CD14-positive monocyte (primary cell): ENCODE measurements at regions not wholly inside any gene's neighbourhood (a gene's known extent, or its start where the extent isn't known, plus 50 kb on each side); places are given as distances from the start of the nearest gene placed in this dataset.

ENCODE experiments used
- DNase-seq, 3 donors: peaks; one replicate each; pipeline ENCODE4 v3.0.0-alpha.2; 2011 to 2022
- H2AFZ ChIP-seq: 2 replicates; pipeline ENCODE4 v1.6.0; 2012; ENCODE audit warnings: mild to moderate bottlenecking, low read depth, low read length, inconsistent platforms; ENCODE audit not compliant: insufficient read depth, poor library complexity, severe bottlenecking
- H3K27ac ChIP-seq, 2 donors: 1 replicate in 1 of 2; 2 replicates in 1 of 2; pipeline ENCODE4 v1.5.1; 2012 to 2013; ENCODE audit warnings: low read length in 2 of 2, control low read depth in 1 of 2, inconsistent platforms in 1 of 2, low read depth in 1 of 2, mild to moderate bottlenecking in 1 of 2
- H3K27me3 ChIP-seq, 2 donors: one replicate each; pipeline versions ENCODE4 v1.6.0 to v1.6.1; 2011 to 2013; ENCODE audit warnings: low read length in 2 of 2; ENCODE audit not compliant: control insufficient read depth in 2 of 2, insufficient read depth in 2 of 2
- H3K36me3 ChIP-seq, 2 donors: replicated peaks in 1 of 2; 1 replicate in 1 of 2; 2 replicates in 1 of 2; pipeline versions ENCODE4 v1.5.1 to v1.6.1; 2012 to 2013; ENCODE audit warnings: low read length in 2 of 2, control low read depth in 1 of 2, inconsistent platforms in 1 of 2, mild to moderate bottlenecking in 1 of 2; ENCODE audit not compliant: insufficient read depth in 2 of 2, control insufficient read depth in 1 of 2
- H3K4me1 ChIP-seq, 2 donors: 1 replicate in 1 of 2; 2 replicates in 1 of 2; pipeline versions ENCODE4 v1.5.1 to v1.6.1; 2012 to 2013; ENCODE audit warnings: low read length in 2 of 2, control low read depth in 1 of 2, inconsistent platforms in 1 of 2, mild to moderate bottlenecking in 1 of 2, moderate library complexity in 1 of 2; ENCODE audit not compliant: insufficient read depth in 2 of 2, control insufficient read depth in 1 of 2
- H3K4me2 ChIP-seq: replicated peaks from 2 replicates; pipeline ENCODE3; 2012; ENCODE audit warnings: low read length, moderate library complexity, mild to moderate bottlenecking; ENCODE audit not compliant: poor library complexity, severe bottlenecking; ENCODE audit errors: extremely low read depth
- H3K4me3 ChIP-seq, 3 experiments: fragments of 200-600 bp in 1 of 3; sonication (generic) in 1 of 3; replicated peaks in 1 of 3; 1 replicate in 2 of 3; 2 replicates in 1 of 3; pipeline ENCODE4 v1.5.1; 2011 to 2013; ENCODE audit warnings: low read length in 3 of 3, mild to moderate bottlenecking in 3 of 3, control low read depth in 2 of 3, low read depth in 2 of 3, inconsistent platforms in 1 of 3, moderate library complexity in 1 of 3
- H3K79me2 ChIP-seq: 2 replicates; pipeline ENCODE4 v1.6.0; 2012; ENCODE audit warnings: mild to moderate bottlenecking, control low read depth, inconsistent platforms, low read length, moderate library complexity; ENCODE audit not compliant: insufficient read depth
- H3K9ac ChIP-seq: 2 replicates; pipeline ENCODE4 v1.6.0; 2017; ENCODE audit warnings: low read length, mild to moderate bottlenecking; ENCODE audit not compliant: insufficient read depth, poor library complexity, severe bottlenecking
- H3K9me3 ChIP-seq, 2 donors: replicated peaks in 1 of 2; 1 replicate in 1 of 2; 2 replicates in 1 of 2; pipeline versions ENCODE4 v1.5.1 to v1.6.1; 2012 to 2013; ENCODE audit warnings: low read length in 2 of 2, control low read depth in 1 of 2; ENCODE audit not compliant: control insufficient read depth in 1 of 2, insufficient read depth in 1 of 2
- H4K20me1 ChIP-seq: 2 replicates; pipeline ENCODE4 v1.6.0; 2012; ENCODE audit warnings: mild to moderate bottlenecking, low read length, control low read depth, moderate library complexity; ENCODE audit not compliant: insufficient read depth
- H3K27ac Mint-ChIP-seq, 7 donors: one replicate each; pipeline ENCODE4 v1.8.0; 2020; ENCODE audit warnings: mild to moderate bottlenecking in 7 of 7, mixed read lengths in 7 of 7, moderate library complexity in 6 of 7, inconsistent platforms in 2 of 7
- H3K27me3 Mint-ChIP-seq, 3 donors: one replicate each; pipeline ENCODE4 v1.8.0; 2021 to 2022; ENCODE audit warnings: low read depth in 3 of 3, mild to moderate bottlenecking in 3 of 3, mixed read lengths in 3 of 3, moderate library complexity in 3 of 3, inconsistent platforms in 1 of 3
- H3K36me3 Mint-ChIP-seq, 2 donors: one replicate each; pipeline ENCODE4 v1.8.0; 2020; ENCODE audit warnings: mixed read lengths in 2 of 2, inconsistent platforms in 1 of 2, mild to moderate bottlenecking in 1 of 2
- H3K4me1 Mint-ChIP-seq: one replicate; pipeline ENCODE4 v1.8.0; 2020; ENCODE audit warnings: mild to moderate bottlenecking, mixed read lengths
- H3K4me3 Mint-ChIP-seq, 2 donors: one replicate each; pipeline ENCODE4 v1.8.0; 2020; ENCODE audit warnings: mild to moderate bottlenecking in 2 of 2, mixed read lengths in 2 of 2, moderate library complexity in 1 of 2
- H3K9me3 Mint-ChIP-seq, 7 donors: one replicate each; pipeline ENCODE4 v1.8.0; 2020 to 2022; ENCODE audit warnings: mixed read lengths in 7 of 7, mild to moderate bottlenecking in 6 of 7, moderate library complexity in 6 of 7, inconsistent platforms in 2 of 7
- WGBS: methylation state at CpG from one replicate; pipeline ENCODE4 v1.1.5; 2013; ENCODE audit warnings: missing lambda C conversion rate; ENCODE audit not compliant: insufficient coverage; 5-methylcytosine and 5-hydroxymethylcytosine counted together
- intact Hi-C, 2 donors: fragments of 100-400 bp; cut with micrococcal nuclease; formaldehyde crosslinking; loops; one replicate each; pipeline versions ENCODE4 v1.15.0 to v1.15.1; 2023
- TF ChIP-seq, protein P1 (sequence below): fragments of 200-600 bp; IDR thresholded peaks from one replicate; pipeline ENCODE4 v1.8.0; 2022; ENCODE audit warnings: antibody characterized with exemption, mild to moderate bottlenecking

DNA sequence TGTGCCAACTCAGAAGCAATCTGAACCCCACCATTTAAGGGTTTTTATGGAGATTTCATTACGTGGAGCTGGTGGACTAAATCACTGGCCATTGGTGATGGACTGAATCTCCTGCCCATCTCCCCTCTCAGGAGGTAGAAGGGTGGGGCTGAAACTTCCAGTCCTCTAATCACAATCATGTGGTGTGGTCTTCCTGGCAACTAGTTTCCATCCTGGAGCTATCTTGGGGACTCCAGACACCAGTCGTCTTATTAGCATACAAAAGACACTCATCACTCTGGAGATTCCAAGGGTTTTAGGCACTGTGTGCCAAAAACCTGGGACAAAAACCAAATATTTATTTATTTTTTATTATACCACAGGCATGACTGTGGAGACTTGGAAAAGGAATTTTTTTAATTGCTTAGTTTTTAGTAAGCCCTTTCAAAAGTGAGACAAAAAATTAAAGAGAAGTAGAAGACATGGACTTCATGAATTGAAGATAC lies 203.6 kb downstream of the WNT5A start:
- Mint-ChIP-seq H3K4me3 (no peak overlapping the region), H3K27me3 (no peaks in the 10 kb centered on the region), H3K9me3 (peaks cover 0 to 4% (median under 1%) of the 10 kb centered on the region in 7 donors), H3K4me1 (no peaks in the 10 kb centered on the region), H3K36me3 (no peaks in the 10 kb centered on the region), H3K27ac (no peak overlapping the region)
- H3K4me2 ChIP-seq = no peak overlapping the region
- no peaks in the 10 kb centered on the region for H3K4me1 ChIP-seq
- H3K27ac ChIP-seq = no peak overlapping the region
- H2AFZ ChIP-seq = no peak overlapping the region
- no peaks in the 10 kb centered on the region for H3K36me3 ChIP-seq
- H3K9me3 ChIP-seq = no peaks in the 10 kb centered on the region
- 100% methylated on average over 1 of the region's 2 CpGs for WGBS
- no peaks in the 10 kb centered on the region for H3K27me3 ChIP-seq
- DNase-seq = no peak
- no peaks in the 10 kb centered on the region for H4K20me1 ChIP-seq
- intact Hi-C loops = no loop called here
- no peak overlapping the region for H3K9ac ChIP-seq
- no peaks in the 10 kb centered on the region for H3K79me2 ChIP-seq
- TF ChIP-seq, protein P1, sequence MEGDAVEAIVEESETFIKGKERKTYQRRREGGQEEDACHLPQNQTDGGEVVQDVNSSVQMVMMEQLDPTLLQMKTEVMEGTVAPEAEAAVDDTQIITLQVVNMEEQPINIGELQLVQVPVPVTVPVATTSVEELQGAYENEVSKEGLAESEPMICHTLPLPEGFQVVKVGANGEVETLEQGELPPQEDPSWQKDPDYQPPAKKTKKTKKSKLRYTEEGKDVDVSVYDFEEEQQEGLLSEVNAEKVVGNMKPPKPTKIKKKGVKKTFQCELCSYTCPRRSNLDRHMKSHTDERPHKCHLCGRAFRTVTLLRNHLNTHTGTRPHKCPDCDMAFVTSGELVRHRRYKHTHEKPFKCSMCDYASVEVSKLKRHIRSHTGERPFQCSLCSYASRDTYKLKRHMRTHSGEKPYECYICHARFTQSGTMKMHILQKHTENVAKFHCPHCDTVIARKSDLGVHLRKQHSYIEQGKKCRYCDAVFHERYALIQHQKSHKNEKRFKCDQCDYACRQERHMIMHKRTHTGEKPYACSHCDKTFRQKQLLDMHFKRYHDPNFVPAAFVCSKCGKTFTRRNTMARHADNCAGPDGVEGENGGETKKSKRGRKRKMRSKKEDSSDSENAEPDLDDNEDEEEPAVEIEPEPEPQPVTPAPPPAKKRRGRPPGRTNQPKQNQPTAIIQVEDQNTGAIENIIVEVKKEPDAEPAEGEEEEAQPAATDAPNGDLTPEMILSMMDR = no peak
- no peak overlapping the region for H3K4me3 ChIP-seq

DNA sequence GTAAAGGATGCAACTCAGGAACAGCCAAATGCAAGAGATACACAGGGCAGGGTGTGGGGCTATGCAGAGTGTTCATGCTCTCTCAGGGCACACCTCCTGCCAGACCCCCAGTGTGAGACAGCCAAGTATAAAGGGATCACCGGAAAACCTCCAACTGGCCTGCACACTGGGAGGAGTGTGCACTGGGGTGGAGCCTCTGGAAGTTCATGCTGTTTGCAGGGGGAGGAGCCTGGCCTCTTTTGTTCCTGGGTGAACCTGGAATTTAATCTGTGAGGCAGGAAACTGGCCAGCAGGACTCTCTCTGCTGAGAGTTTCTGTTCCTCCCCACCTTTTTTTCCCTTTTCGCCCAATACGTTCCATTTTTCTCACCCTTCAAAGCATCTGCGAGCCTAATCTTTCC lies 204.1 kb downstream of the WNT5A start:
- no peaks in the 10 kb centered on the region for H4K20me1 ChIP-seq
- no peaks in the 10 kb centered on the region for H3K4me1 ChIP-seq
- Mint-ChIP-seq H3K9me3 (peaks cover 0 to 7% (median 1%) of the 10 kb centered on the region in 7 donors), H3K27me3 (no peaks in the 10 kb centered on the region), H3K4me1 (no peaks in the 10 kb centered on the region), H3K4me3 (no peak overlapping the region), H3K36me3 (no peaks in the 10 kb centered on the region), H3K27ac (no peak overlapping the region)
- H3K4me2 ChIP-seq = no peak overlapping the region
- no peak overlapping the region for H3K4me3 ChIP-seq
- H2AFZ ChIP-seq = no peak overlapping the region
- H3K9ac ChIP-seq = no peak overlapping the region
- no peaks in the 10 kb centered on the region for H3K36me3 ChIP-seq
- H3K9me3 ChIP-seq = no peaks in the 10 kb centered on the region
- no peaks in the 10 kb centered on the region for H3K79me2 ChIP-seq
- H3K27ac ChIP-seq = no peak overlapping the region
- 100% methylated on average over 1 of the region's 4 CpGs for WGBS
- DNase-seq = no peak
- intact Hi-C loops = no loop called here
- H3K27me3 ChIP-seq = no peaks in the 10 kb centered on the region
- TF ChIP-seq, protein P1 = no peak
